H9 (cell line): ENCODE measurements at regions not wholly inside any gene's neighbourhood (a gene's known extent, or its start where the extent isn't known, plus 50 kb on each side); places are given as distances from the start of the nearest gene placed in this dataset.

Experiments
- DNase-seq: peaks from one replicate; pipeline ENCODE4 v3.0.0-alpha.2; 2017
- H2AFZ ChIP-seq: one replicate; pipeline ENCODE4 v1.6.1; 2013; ENCODE audit warnings: mild to moderate bottlenecking, low read length, control low read depth, moderate library complexity
- H2AK5ac ChIP-seq: 2 replicates; pipeline ENCODE4 v1.6.1; 2013; ENCODE audit warnings: low read length, control low read depth, mixed read lengths; ENCODE audit not compliant: insufficient read length
- H2BK120ac ChIP-seq: one replicate; pipeline ENCODE4 v1.6.1; 2013; ENCODE audit warnings: low read depth, mild to moderate bottlenecking, low read length, control low read depth, inconsistent platforms; ENCODE audit not compliant: poor library complexity, severe bottlenecking
- H2BK12ac ChIP-seq: 2 replicates; pipeline ENCODE4 v1.6.1; 2013; ENCODE audit warnings: low read length, control low read depth, mixed read lengths, low read depth; ENCODE audit not compliant: insufficient read length
- H2BK15ac ChIP-seq: 2 replicates; pipeline ENCODE4 v1.6.1; 2013; ENCODE audit warnings: low read depth, low read length, control low read depth
- H2BK20ac ChIP-seq: one replicate; pipeline ENCODE4 v1.6.1; 2013; ENCODE audit warnings: low read depth, mild to moderate bottlenecking, low read length, control low read depth, inconsistent platforms; ENCODE audit not compliant: poor library complexity, severe bottlenecking
- H2BK5ac ChIP-seq: 2 replicates; pipeline ENCODE4 v1.6.1; 2013; ENCODE audit warnings: low read length, control low read depth, mixed read lengths; ENCODE audit not compliant: insufficient read length
- H3K14ac ChIP-seq: 2 replicates; pipeline ENCODE4 v1.6.1; 2013; ENCODE audit warnings: low read length, control low read depth; ENCODE audit not compliant: insufficient read depth
- H3K18ac ChIP-seq: 2 replicates; pipeline ENCODE4 v1.6.1; 2013; ENCODE audit warnings: low read depth, mild to moderate bottlenecking, mixed read lengths, low read length, control low read depth; ENCODE audit not compliant: insufficient read length
- H3K23ac ChIP-seq: 2 replicates; pipeline ENCODE4 v1.6.1; 2013; ENCODE audit warnings: low read length, control low read depth, mixed read lengths, low read depth; ENCODE audit not compliant: insufficient read length
- H3K23me2 ChIP-seq: 2 replicates; pipeline ENCODE4 v1.6.1; 2013; ENCODE audit warnings: low read depth, mild to moderate bottlenecking, mixed read lengths, low read length, control low read depth; ENCODE audit not compliant: insufficient read length, poor library complexity, severe bottlenecking
- H3K27ac ChIP-seq: 2 replicates; pipeline ENCODE4 v1.5.1; 2013; ENCODE audit warnings: low read length, control low read depth, mixed read lengths, low read depth; ENCODE audit not compliant: insufficient read length
- H3K27me3 ChIP-seq: 2 replicates; pipeline ENCODE4 v1.6.1; 2013; ENCODE audit warnings: low read length, control low read depth, inconsistent platforms; ENCODE audit not compliant: insufficient read depth
- H3K4ac ChIP-seq: 2 replicates; pipeline ENCODE4 v1.6.1; 2013; ENCODE audit warnings: low read depth, mild to moderate bottlenecking, control low read depth, inconsistent platforms, low read length, moderate library complexity
- H3K4me1 ChIP-seq: 2 replicates; pipeline ENCODE4 v1.6.1; 2013; ENCODE audit warnings: low read length, control low read depth, inconsistent platforms; ENCODE audit not compliant: insufficient read depth
- H3K4me2 ChIP-seq: 2 replicates; pipeline ENCODE4 v1.6.1; 2013; ENCODE audit warnings: low read length, control low read depth, mixed read lengths; ENCODE audit not compliant: insufficient read length, insufficient read depth
- H3K56ac ChIP-seq: 2 replicates; pipeline ENCODE4 v1.6.1; 2013; ENCODE audit warnings: low read depth, mild to moderate bottlenecking, mixed read lengths, low read length, control low read depth; ENCODE audit not compliant: insufficient read length
- H3K79me1 ChIP-seq: 2 replicates; pipeline ENCODE4 v1.6.1; 2013; ENCODE audit warnings: low read depth, mild to moderate bottlenecking, moderate library complexity, low read length, control low read depth, inconsistent platforms; ENCODE audit not compliant: insufficient read depth, poor library complexity, severe bottlenecking
- H3K79me2 ChIP-seq: 2 replicates; pipeline ENCODE4 v1.6.1; 2013; ENCODE audit warnings: low read length, control low read depth, inconsistent platforms; ENCODE audit not compliant: insufficient read depth
- H3K9ac ChIP-seq: 2 replicates; pipeline ENCODE4 v1.6.1; 2013; ENCODE audit warnings: low read length, control low read depth, mixed read lengths; ENCODE audit not compliant: insufficient read length; ENCODE audit errors: extremely low read depth
- H3K9me3 ChIP-seq: one replicate; pipeline ENCODE4 v1.6.1; 2013; ENCODE audit warnings: low read depth, low read length, inconsistent platforms; ENCODE audit not compliant: control insufficient read depth
- H3T11ph ChIP-seq: one replicate; pipeline ENCODE4 v1.6.1; 2013; ENCODE audit warnings: mild to moderate bottlenecking, low read length, control low read depth, inconsistent platforms
- H4K20me1 ChIP-seq: one replicate; pipeline ENCODE4 v1.6.1; 2013; ENCODE audit not compliant: control insufficient read depth, insufficient read length, insufficient read depth
- H4K5ac ChIP-seq: 2 replicates; pipeline ENCODE4 v1.6.1; 2013; ENCODE audit warnings: low read depth, mild to moderate bottlenecking, mixed read lengths, low read length, control low read depth; ENCODE audit not compliant: insufficient read length
- H4K8ac ChIP-seq: replicated peaks from 2 replicates; pipeline ENCODE4 v1.6.1; 2013; ENCODE audit warnings: low read length, control low read depth, mixed read lengths, low read depth; ENCODE audit not compliant: insufficient read length
- H4K91ac ChIP-seq: 2 replicates; pipeline ENCODE4 v1.6.1; 2013; ENCODE audit warnings: low read depth, mild to moderate bottlenecking, moderate library complexity, mixed read lengths, low read length, control low read depth; ENCODE audit not compliant: insufficient read length
- H3K27ac Mint-ChIP-seq, 3 experiments: 2 replicates in 2 of 3; 3 replicates in 1 of 3; pipeline ENCODE4 v1.8.0; 2020 to 2021; ENCODE audit warnings: mixed read lengths in 3 of 3, mild to moderate bottlenecking in 1 of 3, moderate library complexity in 1 of 3
- H3K27me3 Mint-ChIP-seq: 2 replicates; pipeline ENCODE4 v1.8.0; 2021; ENCODE audit warnings: low read depth, mild to moderate bottlenecking, moderate library complexity, mixed read lengths
- H3K36me3 Mint-ChIP-seq, 3 experiments: 2 replicates in 2 of 3; 3 replicates in 1 of 3; pipeline ENCODE4 v1.8.0; 2020 to 2021; ENCODE audit warnings: low read depth in 3 of 3, mixed read lengths in 3 of 3; ENCODE audit not compliant: insufficient read depth in 1 of 3
- H3K4me1 Mint-ChIP-seq, 2 experiments: 2 replicates each; pipeline ENCODE4 v1.8.0; 2020; ENCODE audit warnings: mixed read lengths in 2 of 2
- H3K4me3 Mint-ChIP-seq, 2 experiments: 2 replicates in 1 of 2; 3 replicates in 1 of 2; pipeline ENCODE4 v1.8.0; 2020 to 2021; ENCODE audit warnings: mild to moderate bottlenecking in 2 of 2, mixed read lengths in 2 of 2, moderate library complexity in 1 of 2
- H3K9me3 Mint-ChIP-seq, 2 experiments: 2 replicates in 1 of 2; 3 replicates in 1 of 2; pipeline ENCODE4 v1.8.0; 2020; ENCODE audit warnings: mild to moderate bottlenecking in 2 of 2, mixed read lengths in 2 of 2, moderate library complexity in 1 of 2
- WGBS: extraction: QIAGEN DNeasy Blood & Tissue Kit; methylation state at CpG from one replicate; pipeline ENCODE4 v1.1.7; 2013; ENCODE audit warnings: missing lambda C conversion rate, low lambda C conversion rate, mixed read lengths; ENCODE audit not compliant: insufficient read length; ENCODE audit errors: extremely low coverage; 5-methylcytosine and 5-hydroxymethylcytosine counted together
- TF ChIP-seq, protein P1 (sequence below): fragments of 200-600 bp; sonication (generic); conservative IDR thresholded peaks from 3 replicates; pipeline ENCODE4 v1.8.0; 2021; ENCODE audit warnings: antibody characterized with exemption, mild to moderate bottlenecking

DNA sequence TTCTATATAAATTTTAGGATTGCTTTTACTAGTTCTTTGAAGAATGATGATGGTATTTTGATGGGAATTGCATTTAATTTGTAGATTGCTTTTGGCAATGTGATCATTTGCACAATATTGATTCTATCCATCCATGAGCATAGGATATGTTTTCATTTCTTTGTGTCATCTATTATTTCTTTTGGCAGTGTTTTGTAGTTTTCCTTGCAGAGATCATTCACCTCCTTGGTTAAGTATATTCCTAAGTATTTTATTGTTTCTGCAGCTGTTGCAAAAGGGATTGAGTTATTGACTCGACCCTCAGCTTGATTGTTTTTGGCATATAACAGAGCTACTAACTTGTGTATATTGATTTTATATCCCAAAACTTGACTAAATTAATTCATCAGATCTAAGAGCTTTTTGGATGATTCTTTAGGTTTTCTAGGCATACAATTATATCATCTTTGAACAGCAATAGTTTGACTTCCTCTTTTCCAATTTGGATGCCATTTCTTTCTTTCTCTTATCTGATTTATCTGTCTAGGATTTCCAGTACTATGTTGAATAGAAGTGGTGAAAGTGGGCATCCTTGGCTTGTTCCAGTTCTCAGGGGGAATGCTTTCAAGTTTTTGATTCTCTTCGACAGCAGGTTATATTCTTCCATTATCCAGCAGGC lies 668.1 kb downstream of the SLC16A7 start:
- no peaks in the 10 kb centered on the region for H3K36me3 Mint-ChIP-seq

More for the DNA sequence above, 668.1 kb downstream of the SLC16A7 start:
- Histone ChIP-seq H3K9me3 (no peaks in the 10 kb centered on the region), H3T11ph (no peak overlapping the region), H3K18ac (no peak overlapping the region), H2AK5ac (no peak overlapping the region), H3K4me2 (no peak overlapping the region), H3K56ac (no peak overlapping the region), H3K9ac (no peak overlapping the region), H2BK120ac (no peak overlapping the region), H2BK20ac (no peak overlapping the region), H4K8ac (no peak overlapping the region), H4K20me1 (no peaks in the 10 kb centered on the region), H3K23me2 (no peaks in the 10 kb centered on the region), H4K91ac (no peak overlapping the region), H3K27ac (no peak overlapping the region), H3K79me1 (no peaks in the 10 kb centered on the region), H2AFZ (no peak overlapping the region), H3K23ac (no peak overlapping the region), H3K27me3 (no peaks in the 10 kb centered on the region), H3K4ac (no peak overlapping the region), H3K4me1 (no peaks in the 10 kb centered on the region), H2BK15ac (no peak overlapping the region), H4K5ac (no peak overlapping the region), H2BK5ac (no peak overlapping the region), H3K79me2 (no peaks in the 10 kb centered on the region), H3K14ac (no peak overlapping the region), H2BK12ac (no peak overlapping the region)
- no peaks in the 10 kb centered on the region for H3K4me1 Mint-ChIP-seq
- H3K27ac Mint-ChIP-seq = no peak overlapping the region
- DNase-seq = no peak
- H3K9me3 Mint-ChIP-seq = no peaks in the 10 kb centered on the region
- H3K27me3 Mint-ChIP-seq = no peaks in the 10 kb centered on the region
- no peak overlapping the region for H3K4me3 Mint-ChIP-seq
- no CpG with 5 or more reads among the region's 2 CpGs for WGBS
- TF ChIP-seq, protein P1, sequence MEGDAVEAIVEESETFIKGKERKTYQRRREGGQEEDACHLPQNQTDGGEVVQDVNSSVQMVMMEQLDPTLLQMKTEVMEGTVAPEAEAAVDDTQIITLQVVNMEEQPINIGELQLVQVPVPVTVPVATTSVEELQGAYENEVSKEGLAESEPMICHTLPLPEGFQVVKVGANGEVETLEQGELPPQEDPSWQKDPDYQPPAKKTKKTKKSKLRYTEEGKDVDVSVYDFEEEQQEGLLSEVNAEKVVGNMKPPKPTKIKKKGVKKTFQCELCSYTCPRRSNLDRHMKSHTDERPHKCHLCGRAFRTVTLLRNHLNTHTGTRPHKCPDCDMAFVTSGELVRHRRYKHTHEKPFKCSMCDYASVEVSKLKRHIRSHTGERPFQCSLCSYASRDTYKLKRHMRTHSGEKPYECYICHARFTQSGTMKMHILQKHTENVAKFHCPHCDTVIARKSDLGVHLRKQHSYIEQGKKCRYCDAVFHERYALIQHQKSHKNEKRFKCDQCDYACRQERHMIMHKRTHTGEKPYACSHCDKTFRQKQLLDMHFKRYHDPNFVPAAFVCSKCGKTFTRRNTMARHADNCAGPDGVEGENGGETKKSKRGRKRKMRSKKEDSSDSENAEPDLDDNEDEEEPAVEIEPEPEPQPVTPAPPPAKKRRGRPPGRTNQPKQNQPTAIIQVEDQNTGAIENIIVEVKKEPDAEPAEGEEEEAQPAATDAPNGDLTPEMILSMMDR = no peak
